GM18498 (cell line): ENCODE measurements at regions not wholly inside any gene's neighbourhood (a gene's known extent, or its start where the extent isn't known, plus 50 kb on each side); places are given as distances from the start of the nearest gene placed in this dataset.

Source experiments
- ATAC-seq: cut with Tn5 transposase; IDR thresholded peaks from one replicate; pipeline ENCODE4 v1.9.1; 2021; ENCODE audit warnings: mild to moderate bottlenecking, moderate library complexity; ENCODE audit not compliant: unreplicated experiment

- no peak for ATAC-seq
Measured at GRCh38 chr1:14470802-14471201, 127.7 kb upstream of the KAZN start.

- ATAC-seq = no peak
Measured at GRCh38 chr1:14474856-14475255, 123.6 kb upstream of the KAZN start.

GRCh38 chr1:14476170-14476955, 122.1 kb upstream of the KAZN start:
- ATAC-seq = no peak

- no peak for ATAC-seq
Measured at GRCh38 chr1:14478120-14478519, 120.4 kb upstream of the KAZN start.

GRCh38 chr1:14479865-14480264, 118.6 kb upstream of the KAZN start:
- no peak for ATAC-seq

GRCh38 chr1:14482784-14483450, 115.6 kb upstream of the KAZN start:
- ATAC-seq = no peak

- ATAC-seq = no peak
Measured at GRCh38 chr1:14485285-14485684, 113.2 kb upstream of the KAZN start.

GRCh38 chr1:14486401-14487201, 111.9 kb upstream of the KAZN start:
- ATAC-seq = no peak

- ATAC-seq = no peak
Measured at GRCh38 chr1:14487671-14488070, 110.8 kb upstream of the KAZN start.

- ATAC-seq = no peak
Measured at GRCh38 chr1:14494911-14495310, 103.6 kb upstream of the KAZN start.

- no peak for ATAC-seq
Measured at GRCh38 chr1:14495381-14495780, 103.1 kb upstream of the KAZN start.

GRCh38 chr1:14495996-14496395, 102.5 kb upstream of the KAZN start:
- no peak for ATAC-seq

- ATAC-seq = no peak
Measured at GRCh38 chr1:14498839-14499238, 99.6 kb upstream of the KAZN start.

- ATAC-seq = no peak
Measured at GRCh38 chr1:14499312-14500040, 99.0 kb upstream of the KAZN start.

- no peak for ATAC-seq
Measured at GRCh38 chr1:14500041-14500440, 98.4 kb upstream of the KAZN start.

GRCh38 chr1:14500912-14501311, 97.6 kb upstream of the KAZN start:
- ATAC-seq = no peak

- no peak for ATAC-seq
Measured at GRCh38 chr1:14504517-14504916, 94.0 kb upstream of the KAZN start.

- ATAC-seq = no peak
Measured at GRCh38 chr1:14506471-14507255, 91.8 kb upstream of the KAZN start.

GRCh38 chr1:14507262-14507661, 91.2 kb upstream of the KAZN start:
- ATAC-seq = no peak

- ATAC-seq = no peak
Measured at GRCh38 chr1:14508613-14509012, 89.9 kb upstream of the KAZN start.
